Stimulated activated CD8-positive, alpha-beta memory T cell treated with anti-CD3 and anti-CD28 coated beads, Interleukin-7, amount 100 ng/mL, for 24 hours (primary cell): ENCODE measurements at regions not wholly inside any gene's neighbourhood (a gene's known extent, or its start where the extent isn't known, plus 50 kb on each side); places are given as distances from the start of the nearest gene placed in this dataset.
"Not testable (repeated sequence)": the region's sequence is repeated elsewhere in the genome, so short reads cannot be mapped to it uniquely, and the experiment has no call there.

Source experiments
- DNase-seq: peaks from one replicate; pipeline ENCODE4 v3.0.0-alpha.2; 2020; ENCODE audit warnings: low read depth

DNA sequence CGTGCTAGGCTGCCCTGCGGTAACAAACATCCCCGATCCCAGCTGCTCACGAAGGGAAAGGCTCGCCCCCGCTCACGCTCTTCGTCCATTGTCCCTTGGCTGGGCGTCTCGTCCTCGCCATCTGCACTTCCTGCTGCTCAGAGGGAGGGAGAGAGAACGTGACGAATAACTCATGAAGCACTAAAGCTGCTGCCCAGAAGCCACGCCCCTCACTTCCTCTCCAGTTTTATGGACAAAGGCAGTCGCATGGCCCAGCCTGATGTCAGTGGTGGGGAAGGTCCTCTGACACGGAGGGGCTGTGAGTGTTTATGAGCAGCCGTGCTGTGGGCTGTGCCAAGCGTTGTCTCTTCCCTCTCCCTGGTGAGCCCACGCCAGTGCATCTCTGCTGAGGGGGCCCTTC, 235.9 kb upstream of the SFSWAP start:
- not testable (repeated sequence) for DNase-seq

DNA sequence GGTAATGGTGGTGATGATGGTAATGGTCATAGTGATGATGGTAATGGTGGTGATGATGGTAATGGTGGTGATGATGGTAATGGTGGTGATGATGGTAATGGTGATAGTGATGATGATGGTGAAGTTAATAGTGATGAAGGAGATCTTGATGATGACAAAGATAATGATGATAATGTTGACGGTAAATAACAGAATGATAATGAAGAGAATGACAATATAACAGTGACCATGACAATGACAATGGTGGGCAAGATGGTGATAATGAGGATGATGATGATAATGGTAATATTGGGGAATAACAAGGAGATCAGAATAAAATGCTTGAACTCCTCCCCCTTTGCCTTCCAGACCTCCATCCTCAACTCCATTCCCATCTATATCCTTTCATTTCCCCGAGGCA, 233.3 kb upstream of the SFSWAP start:
- DNase-seq: no peak

DNA sequence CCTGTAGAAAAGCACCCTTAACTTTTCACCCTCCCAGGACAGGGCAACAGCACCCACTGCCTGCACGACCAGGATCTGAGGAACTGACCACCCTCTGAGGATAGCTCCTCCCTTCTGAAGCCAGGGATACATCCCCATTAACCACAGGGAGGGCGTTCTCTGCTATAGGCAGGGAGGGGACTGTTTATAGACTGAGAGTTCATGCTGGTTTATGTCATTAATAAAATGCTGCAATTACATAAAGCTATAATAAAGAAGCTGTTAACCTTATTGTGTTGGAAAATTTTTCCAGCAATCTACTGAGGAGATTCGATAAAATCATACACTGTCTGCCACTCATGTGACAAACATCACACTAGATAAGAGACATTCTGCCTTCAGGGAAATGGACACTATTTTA, 232.4 kb upstream of the SFSWAP start:
- DNase-seq: no peak

DNA sequence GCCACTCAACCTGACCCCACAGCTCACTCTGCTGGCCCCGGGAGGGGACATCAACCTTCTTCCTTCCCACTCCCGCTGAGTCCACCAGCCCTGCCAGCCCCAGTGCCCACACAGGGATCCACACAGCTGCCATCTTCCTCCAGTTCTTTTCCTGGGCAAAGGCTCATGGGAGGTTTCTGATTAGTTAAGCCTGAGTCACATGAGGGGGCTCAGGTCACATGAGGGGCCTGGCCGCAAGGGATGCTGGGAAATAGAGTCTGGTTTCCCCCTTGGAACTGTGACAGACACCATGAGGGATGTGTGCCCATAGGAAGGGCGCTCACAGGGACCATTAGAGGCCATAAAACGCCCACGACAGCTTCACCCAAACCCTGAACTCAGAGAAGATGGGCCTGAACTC, 228.7 kb upstream of the SFSWAP start:
- no peak for DNase-seq

DNA sequence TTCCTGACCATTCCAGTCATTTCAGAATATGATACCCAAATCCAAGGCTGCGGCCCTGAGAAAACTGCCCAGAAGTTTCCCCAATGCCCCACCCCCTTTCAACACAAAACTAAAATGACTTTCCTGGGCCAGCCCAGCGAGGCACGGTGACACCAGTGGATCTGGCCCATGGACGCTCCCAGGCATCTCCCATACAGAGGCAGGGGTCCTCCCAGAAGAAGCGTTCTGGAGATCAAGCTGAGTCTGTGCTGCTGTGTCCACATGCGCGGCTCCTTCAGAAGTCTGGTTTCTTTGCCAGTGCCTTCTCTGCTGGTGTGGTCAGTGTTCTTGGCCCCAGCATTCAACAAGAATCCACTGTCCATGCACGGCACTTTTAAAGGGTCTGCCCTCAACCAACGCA, 228.2 kb upstream of the SFSWAP start:
- DNase-seq: no peak

DNA sequence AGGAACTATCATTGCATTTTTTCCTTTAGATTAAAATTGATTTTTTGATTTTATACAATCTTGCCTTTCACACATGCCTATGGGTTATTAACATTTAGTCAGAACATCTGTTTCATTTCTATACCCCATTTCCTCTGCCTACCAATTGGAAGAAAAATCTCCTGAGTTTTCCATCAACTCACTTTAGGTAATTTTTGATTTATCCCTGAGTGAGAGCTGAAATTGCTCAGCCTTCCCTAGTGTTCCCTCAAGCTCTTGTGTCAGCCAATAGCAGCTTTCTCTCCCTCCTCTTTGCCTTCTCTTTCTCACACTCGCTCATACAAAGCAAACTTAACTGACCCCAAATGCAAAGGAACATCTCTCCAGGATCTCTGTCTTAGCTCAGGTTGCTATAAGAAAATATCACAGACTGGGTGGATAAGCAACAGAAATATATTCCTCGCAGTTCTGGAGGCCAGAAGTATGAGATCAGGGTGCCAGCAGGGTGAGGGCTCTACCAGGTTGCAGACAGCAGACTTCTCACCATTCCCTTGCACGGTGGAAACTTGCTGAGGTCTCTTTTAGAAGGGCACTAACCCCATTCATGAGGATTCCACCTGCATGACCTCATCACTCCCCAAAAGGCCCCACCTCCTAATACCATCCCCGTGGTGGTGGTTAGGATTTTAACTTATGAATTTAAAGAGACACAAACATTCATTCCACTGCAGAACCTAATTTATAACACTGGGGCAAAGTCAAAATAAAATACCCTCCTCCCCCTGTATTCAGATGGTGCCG, 224.2 kb upstream of the SFSWAP start:
- DNase-seq: no peak

DNA sequence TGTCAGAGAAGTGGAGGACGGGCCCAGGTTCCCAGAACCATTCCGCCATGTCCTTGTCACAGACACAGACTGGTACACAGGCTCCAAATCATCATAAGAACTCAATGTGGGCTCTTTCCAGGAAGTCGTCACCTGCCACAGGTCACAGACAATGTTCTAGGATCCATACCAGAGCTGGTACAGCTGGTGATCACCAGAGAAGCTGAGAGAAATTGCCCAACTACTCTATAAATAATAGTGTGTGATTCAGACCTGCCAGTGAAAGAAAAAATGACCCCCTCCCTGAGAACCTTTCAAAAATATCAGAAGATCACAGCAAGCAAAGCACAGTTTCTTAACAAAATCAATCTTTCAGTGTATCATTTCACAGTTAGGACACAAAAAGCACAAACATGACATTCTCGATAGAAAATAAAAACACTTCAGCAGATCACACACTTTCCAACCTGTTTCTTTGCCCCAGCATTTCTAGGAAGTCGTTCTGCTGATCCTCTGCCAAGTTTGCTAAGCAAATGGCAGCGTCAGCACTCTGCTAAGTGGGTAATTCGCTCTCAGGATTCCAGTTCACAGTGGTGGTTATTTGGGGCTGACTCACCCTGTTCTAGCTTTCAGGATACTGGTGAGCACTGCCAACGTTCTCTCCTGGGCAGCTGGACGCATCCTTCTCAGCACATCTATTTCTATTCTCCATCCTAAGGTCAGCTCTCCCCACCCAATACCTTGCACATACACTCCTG, 223.3 kb upstream of the SFSWAP start:
- no peak for DNase-seq

DNA sequence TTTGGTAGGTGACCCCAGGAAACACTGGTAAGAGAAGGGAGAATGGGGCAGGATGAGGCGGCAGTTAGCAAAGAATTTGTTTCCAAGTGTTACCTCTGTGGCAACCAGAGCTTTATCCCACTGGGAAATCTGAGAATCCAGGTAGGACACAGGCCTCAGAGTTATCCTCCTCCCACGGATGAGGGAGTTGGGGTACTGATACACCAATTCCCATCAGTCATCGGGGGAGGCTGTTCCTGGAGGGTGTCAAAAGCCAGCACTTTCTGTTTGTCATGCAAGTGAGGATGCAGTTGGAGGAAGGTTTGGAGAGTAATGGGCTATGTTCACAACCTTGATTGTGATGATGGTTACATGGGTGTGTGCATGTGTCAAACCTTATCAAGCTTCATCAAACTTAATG, 221.2 kb upstream of the SFSWAP start:
- no peak for DNase-seq

DNA sequence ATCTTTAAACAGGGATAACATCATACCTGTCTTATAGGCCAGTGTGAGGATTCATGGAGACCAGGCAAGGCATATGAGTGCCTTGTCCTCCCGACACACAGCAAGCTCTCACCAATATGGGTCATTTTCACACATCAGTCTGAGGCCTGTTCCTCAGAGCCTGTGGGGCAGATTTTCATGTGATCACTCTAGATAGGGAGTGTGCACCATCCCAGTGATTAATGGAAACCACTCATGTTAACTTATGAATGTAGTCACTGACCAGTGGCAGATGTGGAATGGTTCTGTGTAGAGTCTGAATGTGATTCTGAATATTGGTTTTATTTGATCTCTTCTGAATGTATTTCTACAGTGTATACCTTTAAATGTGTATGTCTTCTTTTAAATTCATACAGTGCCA, 219.7 kb upstream of the SFSWAP start:
- no peak for DNase-seq

DNA sequence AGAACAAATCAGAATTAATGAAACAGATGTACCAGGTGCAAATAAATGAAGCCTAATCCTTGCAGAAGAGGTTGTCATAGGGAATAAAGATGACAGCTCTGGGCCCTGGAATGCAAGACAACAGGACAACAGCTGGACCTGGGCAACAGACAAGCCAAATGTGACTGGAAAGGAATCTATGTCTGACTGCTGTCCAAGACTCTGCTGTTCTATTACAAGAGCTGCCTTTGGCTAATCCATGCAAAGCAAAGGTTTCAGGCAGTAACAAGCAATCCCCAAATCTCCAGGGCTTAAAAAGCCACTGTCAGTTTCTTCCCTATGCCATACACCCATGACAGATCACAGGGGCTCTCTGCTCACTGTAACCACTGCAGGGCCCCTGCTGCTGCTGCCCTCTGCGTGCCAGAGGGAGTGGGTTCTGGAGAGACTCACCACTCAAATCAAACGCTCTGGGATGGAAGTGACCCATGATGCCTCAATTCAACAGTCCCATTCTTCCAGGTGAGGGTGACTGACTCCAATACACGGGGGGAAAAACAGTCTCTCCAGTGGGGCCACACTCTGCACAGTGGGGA, 218.9 kb upstream of the SFSWAP start:
- DNase-seq: no peak

DNA sequence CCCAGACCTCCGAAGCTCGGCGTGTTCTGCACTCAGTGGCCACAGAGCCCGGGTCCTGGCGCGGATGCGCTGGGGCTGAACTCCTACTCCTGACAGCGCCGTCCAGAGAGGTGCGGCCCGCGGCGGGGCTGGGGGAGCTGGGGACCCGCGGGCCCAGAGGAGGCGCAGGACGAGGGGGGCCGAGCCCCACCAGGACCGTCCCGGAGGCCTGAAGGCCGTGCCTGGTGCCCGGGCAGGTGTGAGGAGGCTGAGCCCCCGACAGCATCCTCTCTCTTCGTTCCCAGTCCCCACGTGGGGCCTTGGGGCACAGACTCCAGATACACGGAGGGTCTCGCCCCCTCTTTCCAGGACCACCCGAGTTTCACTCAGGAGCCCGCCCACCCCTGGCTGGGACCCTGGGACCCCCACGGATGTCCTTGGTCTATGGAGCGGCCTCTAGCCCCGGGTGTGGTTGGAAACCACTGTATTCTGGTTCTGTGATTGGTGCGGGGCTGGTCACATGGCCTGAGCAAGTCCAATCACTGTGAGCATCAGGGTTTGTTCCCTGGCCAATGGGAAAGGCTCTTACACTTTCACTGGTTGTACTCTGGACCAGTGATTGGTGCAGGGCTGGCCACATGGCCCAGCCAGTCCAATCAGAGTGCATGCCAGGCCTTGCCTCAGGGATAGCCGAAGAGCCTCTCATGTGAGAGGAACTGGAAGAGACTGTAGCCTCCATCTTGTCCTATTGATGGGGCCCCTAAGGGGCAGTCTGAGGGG, 217.6 kb upstream of the SFSWAP start:
- DNase-seq: no peak

DNA sequence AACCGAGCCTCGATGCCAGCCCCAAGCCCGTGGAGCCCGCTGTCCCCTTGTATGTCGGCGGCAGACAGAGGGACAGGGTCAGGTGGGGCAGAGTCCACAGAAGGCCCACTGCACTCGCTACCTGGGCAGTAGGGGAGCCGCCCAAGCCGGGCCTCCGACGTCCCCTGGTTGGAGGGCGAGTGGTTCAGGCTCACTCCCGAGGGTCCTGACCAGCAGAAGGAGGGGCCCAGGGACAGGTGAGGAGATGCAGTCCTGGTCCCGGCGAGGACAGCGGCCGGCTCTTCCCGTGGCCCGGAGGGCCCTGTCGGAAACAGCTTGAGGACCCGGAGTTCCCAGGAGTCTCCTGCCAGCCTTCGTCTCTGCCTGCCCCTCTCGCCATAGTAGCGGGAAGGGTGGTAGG, 216.7 kb upstream of the SFSWAP start:
- DNase-seq: no peak

DNA sequence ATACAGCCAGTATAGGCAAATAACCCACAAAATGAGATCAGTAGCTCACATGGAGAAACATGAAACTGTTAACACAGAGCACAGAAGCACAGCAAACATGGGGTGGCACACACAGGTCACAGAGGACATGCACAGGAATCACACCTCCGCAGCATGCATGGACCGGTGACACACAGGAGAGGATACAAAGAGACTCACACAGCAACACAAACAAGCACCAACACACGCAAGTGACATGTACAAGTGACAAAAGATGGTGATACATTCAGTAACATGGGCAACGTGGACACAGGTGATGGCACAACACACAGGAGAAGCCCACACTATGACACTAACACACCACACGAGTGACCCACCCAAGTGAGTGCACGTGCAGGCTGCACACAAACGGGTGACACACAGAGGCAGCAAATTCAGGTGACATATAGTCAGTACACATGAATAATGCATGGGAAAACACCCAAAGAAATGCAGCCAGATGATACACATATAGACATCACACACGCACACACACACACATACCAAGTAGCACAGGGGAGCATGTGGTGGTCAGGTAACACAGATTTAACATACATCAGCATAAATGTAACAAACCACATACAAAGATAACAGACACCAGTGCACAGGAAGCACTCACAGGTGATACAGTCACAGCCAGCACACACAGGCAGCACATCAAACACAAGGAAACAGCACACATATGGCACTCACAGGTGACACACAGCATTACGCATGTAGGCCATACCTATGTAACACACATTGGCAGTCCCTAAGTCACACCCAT, 216.0 kb upstream of the SFSWAP start:
- no peak for DNase-seq

DNA sequence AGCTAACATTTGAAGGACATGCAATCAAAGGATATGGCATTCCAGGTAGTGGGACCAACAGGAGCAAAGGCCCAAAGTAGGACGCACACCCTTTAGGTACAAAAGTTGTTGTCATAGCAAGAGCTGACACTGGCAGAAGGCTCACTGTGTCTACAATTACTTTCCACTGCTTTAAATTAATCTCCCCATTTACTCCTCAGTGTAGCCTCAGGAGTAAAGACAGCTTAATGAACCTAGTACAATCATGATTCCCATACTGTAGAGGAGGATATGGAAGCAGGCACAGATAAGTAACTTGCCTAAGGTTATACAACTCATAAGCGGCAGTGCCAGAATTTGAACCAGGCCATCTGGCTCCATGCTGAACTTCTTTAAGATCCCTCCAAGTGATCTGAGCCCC, 212.9 kb upstream of the SFSWAP start:
- DNase-seq: no peak

DNA sequence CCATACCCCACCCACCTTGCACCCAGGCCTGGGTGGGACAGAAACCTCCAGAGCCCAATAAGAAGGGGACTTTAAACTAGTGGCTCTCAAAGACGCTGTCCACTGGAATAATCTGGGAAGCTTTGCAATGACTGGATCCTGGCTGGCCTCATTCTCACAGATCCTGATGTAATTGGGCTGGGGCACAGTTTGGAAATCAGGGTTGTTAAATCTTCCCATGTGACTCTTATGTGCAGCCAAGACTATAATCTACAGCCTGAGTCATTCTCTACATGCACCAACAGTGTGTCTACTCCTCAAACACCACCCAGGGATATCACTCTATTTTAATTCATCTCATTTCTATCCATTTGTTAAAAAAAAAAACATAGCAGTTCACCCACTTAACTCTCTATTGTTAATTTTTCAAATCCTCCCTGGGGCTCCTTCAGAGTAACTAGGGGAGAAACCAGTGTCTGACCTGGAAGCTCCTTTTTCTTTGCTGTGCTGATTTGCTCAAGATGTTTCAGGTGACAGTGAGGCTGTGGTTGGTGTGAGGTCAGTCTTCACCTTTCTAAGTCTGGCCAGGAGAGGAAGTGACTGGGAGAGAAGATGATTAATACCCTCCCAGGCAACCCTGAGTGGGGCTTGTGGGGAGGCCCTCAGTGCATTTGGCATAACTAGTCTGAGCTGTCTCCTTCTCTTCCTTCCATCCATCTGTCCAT, 211.6 kb upstream of the SFSWAP start:
- DNase-seq: no peak

DNA sequence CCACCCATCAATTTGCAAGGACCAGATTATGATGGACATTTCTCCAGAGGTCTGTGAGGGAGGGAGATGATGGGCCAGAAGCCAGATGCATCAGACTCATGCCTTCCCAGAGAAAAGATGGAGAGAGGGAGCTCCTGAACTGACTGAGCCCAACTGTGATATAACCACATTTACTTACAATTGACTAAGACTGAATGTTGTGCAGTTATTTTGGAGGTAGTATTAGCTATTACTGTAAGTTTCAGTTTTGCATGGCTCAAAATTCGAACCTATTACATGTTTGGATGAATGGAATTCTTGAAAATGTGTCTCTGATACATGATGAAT, 211.1 kb upstream of the SFSWAP start:
- no peak for DNase-seq

DNA sequence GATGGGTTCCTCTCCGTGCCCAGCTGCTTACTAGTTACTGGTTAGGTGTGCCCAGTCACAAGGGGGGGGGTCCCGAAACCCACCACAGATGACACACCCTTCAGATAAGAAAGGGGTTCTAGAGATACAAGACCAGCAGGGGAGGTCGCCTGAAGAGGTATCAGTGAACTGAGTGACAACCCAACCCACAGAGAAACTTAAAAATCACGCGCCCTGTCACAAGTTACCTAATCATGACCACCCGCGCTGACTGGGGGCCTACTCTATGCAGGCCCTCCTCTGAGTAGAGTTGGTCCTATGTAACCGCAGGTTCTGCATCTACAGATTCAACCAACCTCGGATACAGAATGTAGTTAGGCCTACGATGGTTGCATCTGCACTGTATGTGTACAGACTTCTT, 210.3 kb upstream of the SFSWAP start:
- DNase-seq: no peak

DNA sequence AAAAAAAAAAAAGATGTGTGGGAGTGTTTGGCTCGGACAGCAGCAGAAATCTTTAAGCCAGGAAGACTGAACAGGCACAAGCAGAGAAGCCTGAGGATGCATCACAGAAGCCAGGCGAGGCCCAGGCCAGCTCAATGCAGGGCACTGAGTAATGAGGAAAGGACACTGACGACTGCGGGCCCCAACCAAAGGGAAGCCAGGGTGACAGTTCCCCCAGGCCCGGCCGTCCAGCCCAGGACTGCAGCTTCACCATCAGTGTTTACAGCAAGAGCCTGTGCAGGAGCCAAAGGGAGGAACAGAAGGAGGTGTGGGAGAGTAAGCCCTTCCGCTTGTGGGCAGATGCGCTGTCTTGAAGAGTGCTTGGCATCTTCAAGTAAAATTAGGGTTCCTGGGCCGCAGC, 205.3 kb upstream of the SFSWAP start:
- no peak for DNase-seq

DNA sequence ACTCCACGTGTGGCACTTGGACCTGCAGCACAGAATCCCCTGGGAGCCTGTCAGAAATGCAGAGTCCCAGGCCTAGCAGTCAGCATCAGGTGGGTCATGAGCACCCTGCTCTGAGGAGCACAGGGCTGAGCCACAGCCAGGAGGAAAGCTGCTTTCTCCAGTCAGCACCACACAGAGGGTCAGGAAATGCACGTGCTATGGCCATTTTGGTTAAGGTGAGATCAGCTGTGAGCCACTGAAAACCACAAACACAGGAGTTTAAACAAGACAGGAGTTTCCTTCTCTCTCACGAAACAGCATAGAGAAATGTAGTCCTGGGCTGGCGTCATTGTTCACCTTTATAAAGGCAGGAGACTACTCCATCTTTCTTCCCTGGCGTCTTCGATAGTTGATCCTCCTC, 204.5 kb upstream of the SFSWAP start:
- DNase-seq: no peak

DNA sequence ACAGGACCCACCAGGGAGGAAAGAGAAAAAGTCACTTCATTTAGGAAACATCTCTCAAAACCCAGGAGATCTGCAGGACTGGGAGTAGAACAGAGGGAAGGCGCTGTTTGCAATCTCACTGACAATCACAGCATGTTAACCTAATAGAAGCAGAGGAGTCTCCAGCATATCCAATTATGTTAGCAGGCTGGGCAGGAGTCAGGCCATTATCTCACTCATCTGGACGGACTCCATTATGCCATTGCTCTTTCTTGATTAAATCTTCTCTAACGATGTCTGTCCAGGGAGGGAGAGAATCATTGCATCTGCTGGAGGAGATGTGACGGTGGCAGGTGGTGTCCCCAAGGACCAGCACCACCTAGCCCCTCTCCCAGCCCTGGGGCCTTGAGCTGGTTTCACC, 203.8 kb upstream of the SFSWAP start:
- DNase-seq: no peak

DNA sequence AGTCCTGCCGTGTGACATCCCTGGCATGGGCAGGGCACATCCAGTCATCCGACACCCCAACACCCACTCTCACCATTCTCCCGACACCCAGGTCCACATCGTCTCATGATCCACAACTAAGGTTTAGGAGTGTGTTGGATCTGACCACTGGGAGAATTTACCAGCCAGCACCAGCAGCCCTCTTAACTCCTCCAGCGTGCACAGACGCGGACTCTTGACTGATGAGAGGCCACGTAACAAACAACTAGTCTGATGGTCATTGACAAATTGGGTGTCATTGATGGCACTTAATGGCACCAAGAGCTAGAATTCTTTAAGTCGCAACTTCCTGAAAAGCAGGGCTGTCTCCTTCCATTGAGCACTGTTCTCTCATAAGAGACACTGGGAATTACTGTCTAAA, 203.0 kb upstream of the SFSWAP start:
- DNase-seq: no peak

DNA sequence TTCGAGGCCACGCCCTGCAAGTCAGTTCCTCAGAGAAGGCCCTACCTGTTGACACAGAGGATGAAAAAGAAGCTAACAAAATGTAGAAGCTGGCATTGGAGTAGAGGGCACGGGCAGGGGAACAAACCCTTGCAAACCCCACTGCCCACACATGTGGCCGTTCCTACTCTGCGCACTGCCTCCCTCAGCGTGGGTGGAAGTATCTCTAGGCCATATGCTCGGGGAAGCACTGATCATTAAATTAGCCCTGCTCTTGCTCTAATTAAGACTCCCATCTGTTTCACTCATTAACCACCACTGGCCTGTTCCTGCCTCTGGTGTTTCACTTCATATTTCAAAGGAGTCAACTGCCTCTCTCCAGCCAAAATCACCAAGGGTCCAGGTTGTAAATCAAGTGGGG, 201.2 kb upstream of the SFSWAP start:
- DNase-seq: no peak
